ENCODE measurements at regions not wholly inside any gene's neighbourhood (a gene's known extent, or its start where the extent isn't known, plus 50 kb on each side); places are given as distances from the start of the nearest gene placed in this dataset.
"Not testable (repeated sequence)": the region's sequence is repeated elsewhere in the genome, so short reads cannot be mapped to it uniquely, and the experiment has no call there.

DNA sequence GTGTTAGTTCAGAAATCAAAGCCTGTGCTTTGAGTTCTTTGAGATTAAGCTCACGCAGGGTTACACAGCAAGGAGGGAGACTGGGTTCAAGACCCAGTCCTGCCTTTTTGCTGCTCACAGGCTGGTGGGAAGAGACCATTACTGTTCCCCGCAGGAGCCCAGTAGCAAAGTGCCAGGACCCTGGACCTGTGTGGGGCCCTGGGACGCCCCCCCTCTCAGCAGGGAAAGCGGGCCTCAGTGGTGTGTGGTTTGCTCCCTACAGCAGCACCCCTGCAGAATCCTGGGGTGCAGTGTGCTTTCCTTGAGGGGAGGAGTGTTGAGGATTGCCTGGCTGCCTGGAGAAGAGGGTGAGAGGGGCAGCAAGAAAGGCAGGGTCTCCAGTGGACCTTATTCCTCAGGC is 231.1 kb downstream of the POTEH start:
- H3K4me1 ChIP-seq (replicated peaks in 1 of 2; ENCODE audit: control insufficient read depth in 2 of 2, insufficient read depth in 2 of 2, low read length in 2 of 2); H2AFZ ChIP-seq (ENCODE audit: low read depth, low read length); H3K4me2 ChIP-seq (ENCODE audit: insufficient read depth, low read length); FAIRE-seq; H4K20me1 ChIP-seq (replicated peaks; ENCODE audit: control insufficient read depth, insufficient read depth, low read length); ATAC-seq; H3K79me2 ChIP-seq (ENCODE audit: control insufficient read depth, insufficient read depth, low read length); H3K9ac ChIP-seq (ENCODE audit: insufficient read depth in 1 of 2, low read depth in 2 of 2, low read length in 2 of 2); DNase-seq (ENCODE audit: extremely low read depth in 1 of 4, low spot score in 3 of 4); H3K4me3 ChIP-seq; BruUV-seq (replicated peaks); intact Hi-C loops (cut with micrococcal nuclease); H3K27ac ChIP-seq (ENCODE audit: extremely low read depth, low read depth, low read length); in situ Hi-C loops (cut with MboI); POLR2A ChIA-PET; CTCF ChIA-PET (ENCODE audit: low intra/inter-chr PET ratio); H3K9me1 ChIP-seq (ENCODE audit: control insufficient read depth, insufficient read depth, low read length); H3K36me3 ChIP-seq (ENCODE audit: control insufficient read depth, insufficient read depth, low read length); H3K9me3 ChIP-seq (replicated peaks; ENCODE audit: control insufficient read depth, insufficient read depth, low read depth, low read length); H3K27me3 ChIP-seq (ENCODE audit: control insufficient read depth in 2 of 2, insufficient read depth in 2 of 2, low read length in 2 of 2): not testable (repeated sequence)
- WGBS (ENCODE audit: insufficient coverage, low coverage, missing lambda C conversion rate), result 2% methylated on average over 4 of the region's 4 CpGs

DNA sequence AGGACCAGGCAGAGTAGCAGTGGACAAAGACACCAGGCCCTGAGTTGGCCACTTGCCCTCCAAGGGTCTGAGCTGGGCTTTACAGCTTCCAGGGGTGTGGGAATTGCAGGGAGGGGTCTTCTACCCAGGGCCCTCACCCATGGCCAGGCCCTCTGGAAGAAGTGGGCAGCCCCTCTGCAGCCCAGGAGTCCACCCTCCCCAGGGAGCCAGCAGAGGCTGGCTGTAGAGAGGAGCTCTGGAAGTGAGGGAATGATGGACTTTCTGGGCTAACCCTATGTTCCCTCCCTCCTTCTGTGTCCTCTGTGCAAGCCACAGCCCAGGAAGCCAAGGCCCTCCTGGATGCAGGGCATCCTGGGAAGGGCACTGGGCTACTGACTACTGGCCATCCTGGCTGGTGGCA is 232.3 kb downstream of the POTEH start:
- H3K9ac ChIP-seq (ENCODE audit: insufficient read depth in 1 of 2, low read depth in 2 of 2, low read length in 2 of 2); H3K27ac ChIP-seq (ENCODE audit: extremely low read depth, low read depth, low read length); H3K9me1 ChIP-seq (ENCODE audit: control insufficient read depth, insufficient read depth, low read length); H3K4me3 ChIP-seq; DNase-seq (ENCODE audit: extremely low read depth in 1 of 4, low spot score in 3 of 4); CTCF ChIA-PET (ENCODE audit: low intra/inter-chr PET ratio); H3K36me3 ChIP-seq (ENCODE audit: control insufficient read depth, insufficient read depth, low read length); BruUV-seq (replicated peaks); intact Hi-C loops (cut with micrococcal nuclease); in situ Hi-C loops (cut with MboI); H3K4me2 ChIP-seq (ENCODE audit: insufficient read depth, low read length); H3K4me1 ChIP-seq (replicated peaks in 1 of 2; ENCODE audit: control insufficient read depth in 2 of 2, insufficient read depth in 2 of 2, low read length in 2 of 2); H4K20me1 ChIP-seq (replicated peaks; ENCODE audit: control insufficient read depth, insufficient read depth, low read length); H3K9me3 ChIP-seq (replicated peaks; ENCODE audit: control insufficient read depth, insufficient read depth, low read depth, low read length); POLR2A ChIA-PET; H3K79me2 ChIP-seq (ENCODE audit: control insufficient read depth, insufficient read depth, low read length); H2AFZ ChIP-seq (ENCODE audit: low read depth, low read length); FAIRE-seq; H3K27me3 ChIP-seq (ENCODE audit: control insufficient read depth in 2 of 2, insufficient read depth in 2 of 2, low read length in 2 of 2); ATAC-seq: not testable (repeated sequence)

DNA sequence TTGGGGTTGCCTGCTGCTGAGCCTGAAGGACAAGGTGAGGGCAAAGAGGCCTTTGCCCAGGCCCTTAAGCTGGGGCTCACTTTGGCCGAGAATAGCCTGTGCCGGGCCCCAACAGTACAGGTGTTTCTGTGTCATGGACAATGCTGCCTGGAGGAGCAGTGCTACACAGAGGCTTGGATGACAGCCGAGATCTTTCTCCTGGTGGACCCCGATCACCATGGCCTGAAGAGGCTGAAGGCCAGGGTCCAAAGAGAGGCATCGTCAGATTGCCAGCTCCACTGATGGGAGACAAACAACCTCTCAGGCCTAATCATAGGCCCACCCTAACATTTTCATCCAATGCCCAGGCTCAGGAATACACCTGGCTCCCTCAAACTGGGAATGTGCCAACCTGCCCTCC is 232.8 kb downstream of the POTEH start:
- 0% methylated on average over 5 of the region's 5 CpGs for WGBS (ENCODE audit: insufficient coverage, low coverage, missing lambda C conversion rate)
- POLR2A ChIA-PET; ATAC-seq; DNase-seq (ENCODE audit: extremely low read depth in 1 of 4, low spot score in 3 of 4); in situ Hi-C loops (cut with MboI); H3K9me1 ChIP-seq (ENCODE audit: control insufficient read depth, insufficient read depth, low read length); H3K4me2 ChIP-seq (ENCODE audit: insufficient read depth, low read length); H3K9ac ChIP-seq (ENCODE audit: insufficient read depth in 1 of 2, low read depth in 2 of 2, low read length in 2 of 2); intact Hi-C loops (cut with micrococcal nuclease); H2AFZ ChIP-seq (ENCODE audit: low read depth, low read length); FAIRE-seq; H3K36me3 ChIP-seq (ENCODE audit: control insufficient read depth, insufficient read depth, low read length); H4K20me1 ChIP-seq (replicated peaks; ENCODE audit: control insufficient read depth, insufficient read depth, low read length); H3K9me3 ChIP-seq (replicated peaks; ENCODE audit: control insufficient read depth, insufficient read depth, low read depth, low read length); H3K4me1 ChIP-seq (replicated peaks in 1 of 2; ENCODE audit: control insufficient read depth in 2 of 2, insufficient read depth in 2 of 2, low read length in 2 of 2); CTCF ChIA-PET (ENCODE audit: low intra/inter-chr PET ratio); H3K79me2 ChIP-seq (ENCODE audit: control insufficient read depth, insufficient read depth, low read length); H3K27me3 ChIP-seq (ENCODE audit: control insufficient read depth in 2 of 2, insufficient read depth in 2 of 2, low read length in 2 of 2); H3K27ac ChIP-seq (ENCODE audit: extremely low read depth, low read depth, low read length); H3K4me3 ChIP-seq; BruUV-seq (replicated peaks): not testable (repeated sequence)

DNA sequence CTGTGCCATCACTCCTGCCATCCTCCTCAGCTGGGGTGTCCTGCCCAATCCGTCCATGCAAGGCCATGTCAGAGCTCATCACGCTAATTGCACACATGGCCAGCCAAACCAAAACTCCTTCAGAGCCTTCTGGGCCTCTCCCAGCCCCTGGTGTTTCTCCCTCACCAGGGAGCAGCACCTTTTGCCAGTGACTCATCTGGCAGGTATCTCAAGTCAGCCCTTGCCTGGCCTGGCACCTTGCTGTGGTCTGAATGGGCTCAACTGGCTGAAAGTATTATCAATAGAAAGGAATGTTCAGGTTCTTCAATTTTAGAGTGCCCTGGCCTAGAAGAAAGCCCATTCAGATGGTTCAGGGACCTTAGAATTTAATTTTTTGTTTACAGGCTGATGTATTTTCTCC is 235.0 kb downstream of the POTEH start:
- H3K9ac ChIP-seq (ENCODE audit: insufficient read depth in 1 of 2, low read depth in 2 of 2, low read length in 2 of 2); H2AFZ ChIP-seq (ENCODE audit: low read depth, low read length); FAIRE-seq; intact Hi-C loops (cut with micrococcal nuclease); H3K27ac ChIP-seq (ENCODE audit: extremely low read depth, low read depth, low read length); H3K9me1 ChIP-seq (ENCODE audit: control insufficient read depth, insufficient read depth, low read length); H3K4me2 ChIP-seq (ENCODE audit: insufficient read depth, low read length); H4K20me1 ChIP-seq (replicated peaks; ENCODE audit: control insufficient read depth, insufficient read depth, low read length); in situ Hi-C loops (cut with MboI); H3K4me3 ChIP-seq; DNase-seq (ENCODE audit: extremely low read depth in 1 of 4, low spot score in 3 of 4); H3K4me1 ChIP-seq (replicated peaks in 1 of 2; ENCODE audit: control insufficient read depth in 2 of 2, insufficient read depth in 2 of 2, low read length in 2 of 2); ATAC-seq; H3K36me3 ChIP-seq (ENCODE audit: control insufficient read depth, insufficient read depth, low read length); H3K9me3 ChIP-seq (replicated peaks; ENCODE audit: control insufficient read depth, insufficient read depth, low read depth, low read length); BruUV-seq (replicated peaks); H3K27me3 ChIP-seq (ENCODE audit: control insufficient read depth in 2 of 2, insufficient read depth in 2 of 2, low read length in 2 of 2); CTCF ChIA-PET (ENCODE audit: low intra/inter-chr PET ratio); POLR2A ChIA-PET; H3K79me2 ChIP-seq (ENCODE audit: control insufficient read depth, insufficient read depth, low read length): not testable (repeated sequence)
- 0% methylated on average over 1 of the region's 2 CpGs for WGBS (ENCODE audit: insufficient coverage, low coverage, missing lambda C conversion rate)
